Activated B cell treated with CpG ODN at 0.5 μM for 24 hours (primary cell): ENCODE measurements at regions not wholly inside any gene's neighbourhood (a gene's known extent, or its start where the extent isn't known, plus 50 kb on each side); places are given as distances from the start of the nearest gene placed in this dataset.
"Not testable (repeated sequence)": the region's sequence is repeated elsewhere in the genome, so short reads cannot be mapped to it uniquely, and the experiment has no call there.

Experiments
- ATAC-seq: fragments of 200-7000 bp; cut with Tn5 transposase; one replicate; pipeline ENCODE4 v1.10.0; 2021; ENCODE audit warnings: low read depth, mild to moderate bottlenecking, moderate library complexity
- CTCF ChIA-PET: fragments of 350-600 bp; sonication (Branson Sonifier 250); formaldehyde crosslinking; loops from one replicate; lab custom pipeline; 2021; ENCODE audit warnings: antibody characterized with exemption; lab: Charles Lee
- POLR2A ChIA-PET: fragments of 350-600 bp; sonication (Branson Sonifier 250); formaldehyde crosslinking; loops from one replicate; lab custom pipeline; 2021; ENCODE audit warnings: antibody characterized with exemption; lab: Charles Lee
- DNase-seq: peaks from one replicate; pipeline ENCODE4 v3.0.0; 2022
- H3K27ac Mint-ChIP-seq: one replicate; pipeline ENCODE4 v1.8.0; 2020; ENCODE audit warnings: mixed read lengths
- H3K27me3 Mint-ChIP-seq: one replicate; pipeline ENCODE4 v1.8.0; 2021; ENCODE audit warnings: mixed read lengths
- H3K36me3 Mint-ChIP-seq: one replicate; pipeline ENCODE4 v1.8.0; 2021; ENCODE audit warnings: low read depth, mixed read lengths
- H3K4me1 Mint-ChIP-seq: one replicate; pipeline ENCODE4 v1.8.0; 2021; ENCODE audit warnings: mixed read lengths
- H3K4me3 Mint-ChIP-seq: one replicate; pipeline ENCODE4 v1.8.0; 2020; ENCODE audit warnings: mild to moderate bottlenecking, mixed read lengths
- H3K9me3 Mint-ChIP-seq: one replicate; pipeline ENCODE4 v1.8.0; 2020; ENCODE audit warnings: mixed read lengths
- intact Hi-C: fragments of 100-400 bp; cut with micrococcal nuclease; formaldehyde crosslinking; loops from one replicate; pipeline ENCODE4 v1.15.1; 2024
- TF ChIP-seq, protein P1 (sequence below): fragments of 200-600 bp; IDR thresholded peaks from one replicate; pipeline ENCODE4 v1.8.0; 2022; ENCODE audit warnings: antibody characterized with exemption, mild to moderate bottlenecking

DNA sequence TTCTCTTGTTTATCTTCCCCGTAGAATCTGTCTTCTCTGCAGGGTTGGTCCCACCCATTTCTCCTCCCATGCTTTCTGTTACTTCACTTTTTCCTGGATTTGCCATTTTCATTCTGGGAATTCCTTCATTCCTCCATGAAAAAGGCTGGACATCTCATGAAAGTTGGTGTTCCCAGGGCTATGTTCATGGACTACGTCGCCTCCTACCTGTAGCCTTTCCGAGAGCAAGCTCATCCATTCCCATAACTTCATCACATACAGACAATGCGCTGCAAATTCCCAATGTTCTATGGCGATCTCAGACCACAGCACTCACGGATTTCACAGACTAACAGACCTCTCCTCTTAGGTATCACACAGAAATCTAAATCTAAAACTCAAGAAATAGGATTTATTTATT is 217.1 kb downstream of the EXOC5 start:
- ChIA-PET CTCF (no interaction called here), POLR2A (no interaction called here)
- DNase-seq: no peak
- no peak for ATAC-seq
- Mint-ChIP-seq H3K27me3 (peaks cover 6% of the 10 kb centered on the region), H3K4me3 (no peak overlapping the region), H3K36me3 (no peaks in the 10 kb centered on the region), H3K9me3 (peaks cover 5% of the 10 kb centered on the region), H3K4me1 (no peaks in the 10 kb centered on the region), H3K27ac (no peak overlapping the region)
- TF ChIP-seq, protein P1, sequence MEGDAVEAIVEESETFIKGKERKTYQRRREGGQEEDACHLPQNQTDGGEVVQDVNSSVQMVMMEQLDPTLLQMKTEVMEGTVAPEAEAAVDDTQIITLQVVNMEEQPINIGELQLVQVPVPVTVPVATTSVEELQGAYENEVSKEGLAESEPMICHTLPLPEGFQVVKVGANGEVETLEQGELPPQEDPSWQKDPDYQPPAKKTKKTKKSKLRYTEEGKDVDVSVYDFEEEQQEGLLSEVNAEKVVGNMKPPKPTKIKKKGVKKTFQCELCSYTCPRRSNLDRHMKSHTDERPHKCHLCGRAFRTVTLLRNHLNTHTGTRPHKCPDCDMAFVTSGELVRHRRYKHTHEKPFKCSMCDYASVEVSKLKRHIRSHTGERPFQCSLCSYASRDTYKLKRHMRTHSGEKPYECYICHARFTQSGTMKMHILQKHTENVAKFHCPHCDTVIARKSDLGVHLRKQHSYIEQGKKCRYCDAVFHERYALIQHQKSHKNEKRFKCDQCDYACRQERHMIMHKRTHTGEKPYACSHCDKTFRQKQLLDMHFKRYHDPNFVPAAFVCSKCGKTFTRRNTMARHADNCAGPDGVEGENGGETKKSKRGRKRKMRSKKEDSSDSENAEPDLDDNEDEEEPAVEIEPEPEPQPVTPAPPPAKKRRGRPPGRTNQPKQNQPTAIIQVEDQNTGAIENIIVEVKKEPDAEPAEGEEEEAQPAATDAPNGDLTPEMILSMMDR: no peak
- intact Hi-C loops: no loop called here

DNA sequence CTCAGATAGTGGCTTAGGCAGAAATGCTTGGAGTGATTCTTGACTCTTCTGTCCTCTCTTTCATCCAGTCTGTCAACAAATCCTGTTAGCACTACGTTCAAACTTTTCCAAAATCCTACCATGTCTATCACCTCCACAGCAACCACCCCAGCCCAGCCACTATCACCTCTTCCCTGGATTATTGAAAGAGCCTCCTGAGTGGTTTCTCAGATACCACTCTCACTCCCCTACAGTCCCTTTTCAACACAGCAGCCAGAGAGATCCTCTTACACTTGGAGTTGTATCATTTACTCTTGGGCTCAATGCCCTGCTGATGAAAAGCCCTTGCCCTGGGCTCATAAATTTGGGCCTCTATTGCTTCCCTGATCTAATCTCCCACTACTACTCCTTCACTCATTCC is 218.9 kb downstream of the EXOC5 start:
- DNase-seq (no peak), ATAC-seq (no peak)
- ChIA-PET CTCF (no interaction called here), POLR2A (no interaction called here)
- Mint-ChIP-seq H3K36me3 (no peaks in the 10 kb centered on the region), H3K9me3 (peaks cover 5% of the 10 kb centered on the region), H3K4me3 (no peak overlapping the region), H3K27ac (no peak overlapping the region), H3K27me3 (peaks cover 6% of the 10 kb centered on the region), H3K4me1 (no peaks in the 10 kb centered on the region)
- TF ChIP-seq, protein P1: no peak
- intact Hi-C loops: no loop called here

DNA sequence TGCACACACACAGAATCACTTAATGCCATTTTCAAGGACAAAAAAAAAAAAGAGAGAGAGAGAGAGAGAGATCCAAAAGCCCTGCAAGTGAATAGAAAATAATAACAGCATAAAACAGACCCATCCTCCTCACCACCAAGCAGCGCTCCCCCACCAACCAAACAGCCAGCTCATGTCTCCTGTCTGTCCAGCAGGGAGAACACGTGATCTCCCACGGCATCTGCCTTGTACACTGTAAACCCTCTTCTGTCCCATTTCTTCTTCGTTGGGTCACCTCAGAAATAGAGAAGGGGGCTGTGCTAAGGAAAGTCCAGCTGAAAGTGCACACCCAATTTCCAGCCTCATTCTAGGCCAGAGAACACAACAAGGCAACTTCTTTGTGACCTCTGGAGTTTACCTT is 222.5 kb downstream of the EXOC5 start:
- TF ChIP-seq, protein P1: no peak
- Mint-ChIP-seq H3K4me3 (no peak overlapping the region), H3K9me3 (peaks cover 4% of the 10 kb centered on the region), H3K27me3 (peaks cover 4% of the 10 kb centered on the region), H3K4me1 (no peaks in the 10 kb centered on the region), H3K36me3 (no peaks in the 10 kb centered on the region), H3K27ac (no peak overlapping the region)
- DNase-seq (no peak), ATAC-seq (no peak)
- ChIA-PET POLR2A (no interaction called here), CTCF (no interaction called here)
- intact Hi-C loops: no loop called here

DNA sequence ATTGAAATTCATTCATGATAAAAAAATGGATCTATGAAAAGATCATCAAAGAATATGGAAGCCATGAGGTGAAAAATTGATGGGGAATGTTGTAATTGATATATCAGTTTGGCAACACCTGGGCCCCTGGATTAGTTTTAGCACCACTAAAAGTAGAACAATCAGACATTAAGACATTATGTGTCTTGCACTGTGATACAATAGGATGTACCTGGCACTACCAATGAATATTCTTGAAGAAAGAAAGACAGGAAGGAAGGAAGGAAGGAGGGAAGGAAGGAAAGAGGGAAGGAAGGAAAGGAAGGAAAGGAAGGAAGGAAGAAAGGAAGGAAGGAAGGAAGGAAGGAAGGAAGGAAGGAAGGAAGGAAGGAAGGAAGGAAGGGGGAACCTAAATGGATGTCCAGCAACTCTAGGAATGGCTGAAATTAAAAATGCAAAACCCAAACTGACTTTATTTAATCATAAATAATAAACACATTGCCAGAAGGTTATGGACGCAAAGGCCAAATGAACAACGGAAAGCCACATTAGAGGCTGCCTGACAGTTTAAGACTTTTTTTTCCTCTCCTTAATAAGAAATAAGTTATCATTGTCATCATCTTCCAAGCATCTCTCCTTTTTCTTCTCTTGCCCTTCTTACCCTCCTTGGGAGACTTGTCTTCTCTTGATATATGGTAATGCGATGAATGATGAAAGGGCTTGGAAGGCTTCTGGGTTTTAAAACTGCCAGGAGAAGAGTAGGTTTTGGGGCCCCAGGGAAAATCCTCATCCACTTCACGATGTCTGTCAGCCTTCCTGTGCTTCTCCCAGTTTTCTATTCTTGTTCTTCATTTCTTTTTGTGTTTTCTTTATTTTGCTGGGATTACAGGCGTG is 224.4 kb downstream of the EXOC5 start:
- POLR2A ChIA-PET, H3K4me3 Mint-ChIP-seq, H3K27me3 Mint-ChIP-seq, H3K27ac Mint-ChIP-seq, H3K4me1 Mint-ChIP-seq, H3K9me3 Mint-ChIP-seq, H3K36me3 Mint-ChIP-seq, ATAC-seq, CTCF ChIA-PET, intact Hi-C loops, DNase-seq: not testable (repeated sequence)

DNA sequence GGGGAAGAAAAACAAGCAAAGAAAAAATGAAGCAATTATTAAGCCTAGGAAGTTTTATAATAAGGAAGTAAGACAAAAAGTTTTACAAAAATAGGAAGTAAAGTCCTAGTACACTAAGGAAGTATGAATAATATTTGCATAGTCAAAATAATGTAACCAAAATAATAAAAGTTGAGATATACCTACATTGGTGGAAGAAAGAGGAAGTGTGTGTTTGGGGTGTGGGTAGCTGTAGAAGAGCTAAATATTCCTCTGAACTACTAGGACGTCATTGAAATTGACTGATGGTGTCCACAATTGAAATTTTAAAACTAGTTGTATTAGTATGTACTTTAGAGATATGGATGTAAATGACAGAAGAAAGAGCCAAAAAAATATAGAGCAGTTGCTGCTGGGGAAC is 228.4 kb upstream of the OTX2 start:
- TF ChIP-seq, protein P1: no peak
- Mint-ChIP-seq H3K27me3 (peaks cover 1% of the 10 kb centered on the region), H3K4me1 (peaks cover 19% of the 10 kb centered on the region), H3K36me3 (no peaks in the 10 kb centered on the region), H3K9me3 (peaks cover 9% of the 10 kb centered on the region), H3K4me3 (peak overlapping the region; percentile 56), H3K27ac (peak overlapping the region; percentile 30)
- ChIA-PET CTCF (no interaction called here), POLR2A (interaction anchor here (0.6 to 1.0 kb wide), 2 partner anchors 28 to 459 kb away, joined by 4 read pairs; partner anchors contain the start of gene TMEM260)
- no peak for DNase-seq
- intact Hi-C loops: no loop called here
- peak; percentile 87 for ATAC-seq
